DOHH2 (cell line): ENCODE measurements at regions not wholly inside any gene's neighbourhood (a gene's known extent, or its start where the extent isn't known, plus 50 kb on each side); places are given as distances from the start of the nearest gene placed in this dataset.

Experiments
- H3F3A ChIP-seq: fragments of 200-600 bp; sonication (generic), shearing (Covaris generic); 2 replicates; pipeline ENCODE4 v1.6.0; 2016; ENCODE audit warnings: antibody characterized with exemption, mild to moderate bottlenecking; ENCODE audit not compliant: control insufficient read depth, insufficient read depth
- H3K27ac ChIP-seq: fragments of 200-600 bp; sonication (generic); 2 replicates; pipeline ENCODE4 v1.5.1; 2014; ENCODE audit warnings: low read depth, mild to moderate bottlenecking, low read length, moderate library complexity
- H3K27me3 ChIP-seq: fragments of 200-600 bp; sonication (generic); 2 replicates; pipeline ENCODE4 v1.6.1; 2014; ENCODE audit warnings: mild to moderate bottlenecking, low read length, mixed read lengths; ENCODE audit not compliant: control insufficient read depth
- H3K36me3 ChIP-seq: fragments of 200-600 bp; sonication (generic); 2 replicates; pipeline ENCODE4 v1.6.1; 2014; ENCODE audit warnings: mild to moderate bottlenecking, low read length, moderate library complexity, mixed read lengths; ENCODE audit not compliant: control insufficient read depth
- H3K4me1 ChIP-seq: fragments of 200-600 bp; sonication (generic); 2 replicates; pipeline ENCODE4 v1.6.1; 2014; ENCODE audit warnings: mild to moderate bottlenecking, low read length, mixed read lengths; ENCODE audit not compliant: control insufficient read depth
- H3K4me2 ChIP-seq: fragments of 200-600 bp; sonication (generic); 2 replicates; pipeline ENCODE4 v1.6.0; 2014; ENCODE audit warnings: mild to moderate bottlenecking, low read length, moderate library complexity
- H3K4me3 ChIP-seq: fragments of 200-600 bp; sonication (generic); 2 replicates; pipeline ENCODE4 v1.5.1; 2014; ENCODE audit warnings: mild to moderate bottlenecking, low read length, mixed read lengths
- H3K79me2 ChIP-seq: fragments of 200-600 bp; sonication (generic); 2 replicates; pipeline ENCODE4 v1.6.1; 2014; ENCODE audit warnings: mild to moderate bottlenecking, low read length, mixed read lengths; ENCODE audit not compliant: control insufficient read depth
- H3K9me2 ChIP-seq: fragments of 200-600 bp; sonication (generic); replicated peaks from 2 replicates; pipeline ENCODE4 v1.6.1; 2014; ENCODE audit warnings: mild to moderate bottlenecking, low read length, mixed read lengths; ENCODE audit not compliant: control insufficient read depth
- H3K9me3 ChIP-seq: fragments of 200-600 bp; sonication (generic); 2 replicates; pipeline ENCODE4 v1.6.1; 2014; ENCODE audit warnings: antibody characterized with exemption, low read length, mixed read lengths; ENCODE audit not compliant: control insufficient read depth, insufficient read depth
- H4K20me1 ChIP-seq: fragments of 200-600 bp; sonication (generic); 2 replicates; pipeline ENCODE4 v1.6.0; 2014; ENCODE audit warnings: low read depth, mild to moderate bottlenecking, antibody characterized with exemption, low read length, moderate library complexity; ENCODE audit not compliant: control insufficient read depth, insufficient read depth
- CTCF ChIP-seq: fragments of 200-600 bp; sonication (generic); IDR thresholded peaks from one replicate; pipeline ENCODE4 v1.5.1; 2014; ENCODE audit warnings: antibody characterized with exemption, mild to moderate bottlenecking, low read depth, low read length; ENCODE audit not compliant: poor library complexity, severe bottlenecking
- EZH2phosphoT487 ChIP-seq: fragments of 200-600 bp; sonication (generic); IDR thresholded peaks from 2 replicates; pipeline ENCODE4 v1.6.1; 2017; ENCODE audit warnings: borderline replicate concordance, mild to moderate bottlenecking, antibody characterized with exemption, low read length, moderate library complexity, mixed read lengths

- Histone ChIP-seq H3K4me1 (no peaks in the 10 kb centered on the region), H3K4me2 (no peak overlapping the region), H3K27me3 (no peaks in the 10 kb centered on the region; the same call in 1 of the 2 replicates), H3K27ac (no peak overlapping the region), H4K20me1 (no peaks in the 10 kb centered on the region), H3K9me3 (no peaks in the 10 kb centered on the region), H3F3A (no peaks in the 10 kb centered on the region), H3K36me3 (no peaks in the 10 kb centered on the region), H3K4me3 (no peak overlapping the region), H3K9me2 (no peaks in the 10 kb centered on the region), H3K79me2 (no peaks in the 10 kb centered on the region)
- TF ChIP-seq EZH2phosphoT487 (no peak), CTCF (no peak)
These were observed 114.4 kb downstream of the TPRA1 start for GRCh38 chr3:127475975-127476705.

- Histone ChIP-seq H3K9me2 (no peaks in the 10 kb centered on the region), H3K4me3 (no peak overlapping the region), H3K36me3 (no peaks in the 10 kb centered on the region), H3K9me3 (no peaks in the 10 kb centered on the region), H3K79me2 (no peaks in the 10 kb centered on the region), H3K27ac (no peak overlapping the region), H4K20me1 (no peaks in the 10 kb centered on the region), H3K4me2 (no peak overlapping the region), H3K4me1 (no peaks in the 10 kb centered on the region), H3K27me3 (no peaks in the 10 kb centered on the region; the same call in 1 of the 2 replicates), H3F3A (no peaks in the 10 kb centered on the region)
- no peak for TF ChIP-seq CTCF
- no peak for TF ChIP-seq EZH2phosphoT487
These were observed 115.1 kb downstream of the TPRA1 start for GRCh38 chr3:127475391-127475790.

GRCh38 chr3:127473244-127474024, 117.1 kb downstream of the TPRA1 start:
- no peaks in the 10 kb centered on the region for H3F3A ChIP-seq
- no peaks in the 10 kb centered on the region for H4K20me1 ChIP-seq
- H3K4me3 ChIP-seq = no peak overlapping the region
- H3K27me3 ChIP-seq = no peaks in the 10 kb centered on the region; the same call in 1 of the 2 replicates
- no peak overlapping the region for H3K4me2 ChIP-seq
- no peaks in the 10 kb centered on the region for H3K9me3 ChIP-seq
- peak; percentile 42 for TF ChIP-seq CTCF
- TF ChIP-seq EZH2phosphoT487 = no peak
- H3K36me3 ChIP-seq = no peaks in the 10 kb centered on the region
- H3K4me1 ChIP-seq = no peaks in the 10 kb centered on the region
- H3K27ac ChIP-seq = no peak overlapping the region
- H3K79me2 ChIP-seq = no peaks in the 10 kb centered on the region
- no peaks in the 10 kb centered on the region for H3K9me2 ChIP-seq
